Ovary (tissue), 3 donors: ENCODE measurements at regions not wholly inside any gene's neighbourhood (a gene's known extent, or its start where the extent isn't known, plus 50 kb on each side); places are given as distances from the start of the nearest gene placed in this dataset.

ENCODE experiments used
- CTCF ChIP-seq, 3 donors: fragments of 450-650 bp in 2 of 3; fragments of 200-600 bp in 1 of 3; IDR thresholded peaks; one replicate each; pipeline versions ENCODE4 v1.5.1 to v1.8.0; 2016 to 2022; ENCODE audit warnings: antibody characterized with exemption in 3 of 3, mild to moderate bottlenecking in 1 of 3
- EP300 ChIP-seq: sonication (generic); formaldehyde crosslinking; IDR thresholded peaks from one replicate; pipeline ENCODE4 v1.6.1; 2017; ENCODE audit warnings: antibody characterized with exemption
- POLR2A ChIP-seq: fragments of 450-650 bp; IDR thresholded peaks from one replicate; pipeline ENCODE4 v1.6.1; 2017; ENCODE audit warnings: antibody characterized with exemption, mild to moderate bottlenecking, moderate library complexity
- donor health status: DM: no; HTN: no; CAD: no.

- TF ChIP-seq CTCF (IDR thresholded peaks at IDR 0.05) (no peak), POLR2A (no peak), EP300 (no peak)
Observed at GRCh38 chr12:28980436-28980835, 168.6 kb upstream of the FAR2 start.
